ENCODE measurements at regions not wholly inside any gene's neighbourhood (a gene's known extent, or its start where the extent isn't known, plus 50 kb on each side); places are given as distances from the start of the nearest gene placed in this dataset.
A peak's percentile ranks its signal among the peaks of the same experiment; 100 is the strongest.

DNA sequence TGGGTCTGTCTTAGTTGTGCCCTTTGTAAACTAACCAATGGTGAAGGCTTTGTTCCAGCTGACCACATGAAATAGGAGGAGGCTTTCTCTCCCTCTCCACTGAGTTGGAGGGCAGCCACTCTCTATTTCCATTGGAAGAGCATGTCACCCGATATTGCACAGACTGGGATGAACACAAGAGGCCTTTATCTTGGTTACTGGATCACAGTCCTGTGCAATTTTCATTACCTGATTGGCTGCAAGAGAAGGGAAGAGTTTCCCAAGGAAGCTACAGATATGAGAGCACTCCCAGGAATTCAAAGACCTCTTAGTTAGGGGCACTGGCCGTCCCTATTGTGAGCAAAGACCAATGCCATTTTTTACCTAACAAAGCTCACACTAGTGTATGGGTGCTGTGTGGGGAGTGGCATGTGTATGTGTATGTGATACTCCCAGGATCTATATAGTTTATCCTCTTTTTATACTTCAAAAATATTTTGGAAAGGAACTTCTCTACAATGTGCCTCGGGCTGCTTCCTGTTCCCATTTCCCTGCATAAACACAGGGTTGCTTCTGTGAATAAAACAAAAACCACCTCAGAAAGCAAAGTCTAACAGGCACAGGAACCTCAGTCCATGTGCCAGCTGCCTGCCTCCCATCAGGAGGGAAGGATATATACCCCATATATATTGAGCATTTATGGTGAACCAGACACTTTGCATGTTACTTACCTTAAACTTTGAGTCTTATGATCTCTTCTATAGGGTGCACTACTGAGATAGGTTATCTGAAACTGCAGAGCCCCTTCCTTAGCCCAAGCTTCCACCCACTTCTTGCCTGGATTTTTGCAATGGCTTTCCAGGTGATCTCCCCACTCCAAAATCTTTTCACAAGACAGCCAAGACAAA is 126.5 kb downstream of the RASSF10 start (continued):
- TF ChIP-seq, protein P1, sequence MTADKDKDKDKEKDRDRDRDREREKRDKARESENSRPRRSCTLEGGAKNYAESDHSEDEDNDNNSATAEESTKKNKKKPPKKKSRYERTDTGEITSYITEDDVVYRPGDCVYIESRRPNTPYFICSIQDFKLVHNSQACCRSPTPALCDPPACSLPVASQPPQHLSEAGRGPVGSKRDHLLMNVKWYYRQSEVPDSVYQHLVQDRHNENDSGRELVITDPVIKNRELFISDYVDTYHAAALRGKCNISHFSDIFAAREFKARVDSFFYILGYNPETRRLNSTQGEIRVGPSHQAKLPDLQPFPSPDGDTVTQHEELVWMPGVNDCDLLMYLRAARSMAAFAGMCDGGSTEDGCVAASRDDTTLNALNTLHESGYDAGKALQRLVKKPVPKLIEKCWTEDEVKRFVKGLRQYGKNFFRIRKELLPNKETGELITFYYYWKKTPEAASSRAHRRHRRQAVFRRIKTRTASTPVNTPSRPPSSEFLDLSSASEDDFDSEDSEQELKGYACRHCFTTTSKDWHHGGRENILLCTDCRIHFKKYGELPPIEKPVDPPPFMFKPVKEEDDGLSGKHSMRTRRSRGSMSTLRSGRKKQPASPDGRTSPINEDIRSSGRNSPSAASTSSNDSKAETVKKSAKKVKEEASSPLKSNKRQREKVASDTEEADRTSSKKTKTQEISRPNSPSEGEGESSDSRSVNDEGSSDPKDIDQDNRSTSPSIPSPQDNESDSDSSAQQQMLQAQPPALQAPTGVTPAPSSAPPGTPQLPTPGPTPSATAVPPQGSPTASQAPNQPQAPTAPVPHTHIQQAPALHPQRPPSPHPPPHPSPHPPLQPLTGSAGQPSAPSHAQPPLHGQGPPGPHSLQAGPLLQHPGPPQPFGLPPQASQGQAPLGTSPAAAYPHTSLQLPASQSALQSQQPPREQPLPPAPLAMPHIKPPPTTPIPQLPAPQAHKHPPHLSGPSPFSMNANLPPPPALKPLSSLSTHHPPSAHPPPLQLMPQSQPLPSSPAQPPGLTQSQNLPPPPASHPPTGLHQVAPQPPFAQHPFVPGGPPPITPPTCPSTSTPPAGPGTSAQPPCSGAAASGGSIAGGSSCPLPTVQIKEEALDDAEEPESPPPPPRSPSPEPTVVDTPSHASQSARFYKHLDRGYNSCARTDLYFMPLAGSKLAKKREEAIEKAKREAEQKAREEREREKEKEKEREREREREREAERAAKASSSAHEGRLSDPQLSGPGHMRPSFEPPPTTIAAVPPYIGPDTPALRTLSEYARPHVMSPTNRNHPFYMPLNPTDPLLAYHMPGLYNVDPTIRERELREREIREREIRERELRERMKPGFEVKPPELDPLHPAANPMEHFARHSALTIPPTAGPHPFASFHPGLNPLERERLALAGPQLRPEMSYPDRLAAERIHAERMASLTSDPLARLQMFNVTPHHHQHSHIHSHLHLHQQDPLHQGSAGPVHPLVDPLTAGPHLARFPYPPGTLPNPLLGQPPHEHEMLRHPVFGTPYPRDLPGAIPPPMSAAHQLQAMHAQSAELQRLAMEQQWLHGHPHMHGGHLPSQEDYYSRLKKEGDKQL (CRISPR knock-in tag; IDR thresholded peaks at IDR 0.05; ENCODE audit: low read depth) = no peak
- TF ChIP-seq, protein P2, sequence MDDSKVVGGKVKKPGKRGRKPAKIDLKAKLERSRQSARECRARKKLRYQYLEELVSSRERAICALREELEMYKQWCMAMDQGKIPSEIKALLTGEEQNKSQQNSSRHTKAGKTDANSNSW (CRISPR knock-in tag; IDR thresholded peaks at IDR 0.05; ENCODE audit: borderline replicate concordance) = no peak
- TF ChIP-seq, protein P3, sequence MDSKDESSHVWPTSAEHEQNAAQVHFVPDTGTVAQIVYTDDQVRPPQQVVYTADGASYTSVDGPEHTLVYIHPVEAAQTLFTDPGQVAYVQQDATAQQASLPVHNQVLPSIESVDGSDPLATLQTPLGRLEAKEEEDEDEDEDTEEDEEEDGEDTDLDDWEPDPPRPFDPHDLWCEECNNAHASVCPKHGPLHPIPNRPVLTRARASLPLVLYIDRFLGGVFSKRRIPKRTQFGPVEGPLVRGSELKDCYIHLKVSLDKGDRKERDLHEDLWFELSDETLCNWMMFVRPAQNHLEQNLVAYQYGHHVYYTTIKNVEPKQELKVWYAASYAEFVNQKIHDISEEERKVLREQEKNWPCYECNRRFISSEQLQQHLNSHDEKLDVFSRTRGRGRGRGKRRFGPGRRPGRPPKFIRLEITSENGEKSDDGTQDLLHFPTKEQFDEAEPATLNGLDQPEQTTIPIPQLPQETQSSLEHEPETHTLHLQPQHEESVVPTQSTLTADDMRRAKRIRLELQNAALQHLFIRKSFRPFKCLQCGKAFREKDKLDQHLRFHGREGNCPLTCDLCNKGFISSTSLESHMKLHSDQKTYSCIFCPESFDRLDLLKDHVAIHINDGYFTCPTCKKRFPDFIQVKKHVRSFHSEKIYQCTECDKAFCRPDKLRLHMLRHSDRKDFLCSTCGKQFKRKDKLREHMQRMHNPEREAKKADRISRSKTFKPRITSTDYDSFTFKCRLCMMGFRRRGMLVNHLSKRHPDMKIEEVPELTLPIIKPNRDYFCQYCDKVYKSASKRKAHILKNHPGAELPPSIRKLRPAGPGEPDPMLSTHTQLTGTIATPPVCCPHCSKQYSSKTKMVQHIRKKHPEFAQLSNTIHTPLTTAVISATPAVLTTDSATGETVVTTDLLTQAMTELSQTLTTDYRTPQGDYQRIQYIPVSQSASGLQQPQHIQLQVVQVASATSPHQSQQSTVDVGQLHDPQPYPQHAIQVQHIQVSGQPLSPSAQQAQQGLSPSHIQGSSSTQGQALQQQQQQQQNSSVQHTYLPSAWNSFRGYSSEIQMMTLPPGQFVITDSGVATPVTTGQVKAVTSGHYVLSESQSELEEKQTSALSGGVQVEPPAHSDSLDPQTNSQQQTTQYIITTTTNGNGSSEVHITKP (CRISPR knock-in tag; IDR thresholded peaks at IDR 0.05; ENCODE audit: low read depth) = no peak
- TF ChIP-seq ZNF569 (CRISPR knock-in tag; IDR thresholded peaks at IDR 0.05; ENCODE audit: borderline replicate concordance) (no peak), FOSL2 (CRISPR knock-in tag; IDR thresholded peaks at IDR 0.05) (peak; percentile 36; the same call in 1 of the 2 replicates), ZNF335 (CRISPR knock-in tag; IDR thresholded peaks at IDR 0.05) (0 out of 2 replicates have a peak, but pooled peaks have one; percentile 36), KLF16 (CRISPR knock-in tag; IDR thresholded peaks at IDR 0.05) (0 out of 4 replicates have a peak, but pooled peaks of 1 of the 2 experiments have one; percentile 16), CBFB (CRISPR knock-in tag; IDR thresholded peaks at IDR 0.05) (0 out of 2 replicates have a peak, but pooled peaks have one; percentile 41), FOXM1 (CRISPR knock-in tag; IDR thresholded peaks at IDR 0.05) (no peak), ZNF839 (CRISPR knock-in tag; IDR thresholded peaks at IDR 0.05; ENCODE audit: borderline replicate concordance) (no peak), STAT5B (CRISPR knock-in tag; IDR thresholded peaks at IDR 0.05) (no peak), NCOA2 (CRISPR knock-in tag; IDR thresholded peaks at IDR 0.05) (peak; percentile 63), KDM5B (CRISPR knock-in tag; IDR thresholded peaks at IDR 0.05; ENCODE audit: borderline replicate concordance) (no peak), ZNF558 (CRISPR knock-in tag; IDR thresholded peaks at IDR 0.05; ENCODE audit: borderline replicate concordance) (no peak)
- TF ChIP-seq, protein P4, sequence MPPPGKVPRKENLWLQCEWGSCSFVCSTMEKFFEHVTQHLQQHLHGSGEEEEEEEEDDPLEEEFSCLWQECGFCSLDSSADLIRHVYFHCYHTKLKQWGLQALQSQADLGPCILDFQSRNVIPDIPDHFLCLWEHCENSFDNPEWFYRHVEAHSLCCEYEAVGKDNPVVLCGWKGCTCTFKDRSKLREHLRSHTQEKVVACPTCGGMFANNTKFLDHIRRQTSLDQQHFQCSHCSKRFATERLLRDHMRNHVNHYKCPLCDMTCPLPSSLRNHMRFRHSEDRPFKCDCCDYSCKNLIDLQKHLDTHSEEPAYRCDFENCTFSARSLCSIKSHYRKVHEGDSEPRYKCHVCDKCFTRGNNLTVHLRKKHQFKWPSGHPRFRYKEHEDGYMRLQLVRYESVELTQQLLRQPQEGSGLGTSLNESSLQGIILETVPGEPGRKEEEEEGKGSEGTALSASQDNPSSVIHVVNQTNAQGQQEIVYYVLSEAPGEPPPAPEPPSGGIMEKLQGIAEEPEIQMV (CRISPR knock-in tag; IDR thresholded peaks at IDR 0.05; ENCODE audit: low read depth) = no peak

Measured in HepG2 (cell line).